ENCODE measurements at regions not wholly inside any gene's neighbourhood (a gene's known extent, or its start where the extent isn't known, plus 50 kb on each side); places are given as distances from the start of the nearest gene placed in this dataset.

DNA sequence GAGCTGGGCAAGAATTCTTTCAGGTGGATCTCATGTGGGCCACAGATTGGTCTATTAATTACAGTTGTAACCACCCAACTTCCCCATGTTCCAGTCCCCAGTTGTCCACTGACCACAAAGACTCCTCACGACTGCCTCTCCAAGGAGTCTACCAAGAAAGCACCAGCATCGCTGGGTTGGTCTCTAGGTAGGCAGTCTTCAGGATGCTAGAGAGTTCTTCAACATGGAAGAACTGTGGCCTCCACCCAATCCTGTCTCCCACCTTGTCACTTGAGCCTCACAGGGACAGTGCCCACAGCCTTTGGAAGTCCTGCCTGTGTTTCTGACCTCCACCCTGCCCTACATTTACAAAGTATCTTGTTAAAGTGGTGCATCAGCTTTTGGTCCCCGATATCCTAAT is 184.7 kb upstream of the FN1 start:
- Histone ChIP-seq H2AFZ (ENCODE audit: low read depth, low read length) (peak overlapping the region; percentile 87), H3K9me1 (ENCODE audit: control insufficient read depth, insufficient read depth, low read length) (no peaks in the 10 kb centered on the region), H4K20me1 (replicated peaks; ENCODE audit: control insufficient read depth, insufficient read depth, low read length) (no peaks in the 10 kb centered on the region), H3K79me2 (ENCODE audit: control insufficient read depth, insufficient read depth, low read length) (no peaks in the 10 kb centered on the region), H3K27me3 (ENCODE audit: control insufficient read depth in 2 of 2, insufficient read depth in 2 of 2, low read length in 2 of 2) (no peaks in the 10 kb centered on the region), H3K27ac (ENCODE audit: extremely low read depth, low read depth, low read length) (peak overlapping the region; percentile 81), H3K36me3 (ENCODE audit: control insufficient read depth, insufficient read depth, low read length) (no peaks in the 10 kb centered on the region), H3K9ac (ENCODE audit: insufficient read depth in 1 of 2, low read depth in 2 of 2, low read length in 2 of 2) (peak overlapping the region in 1 of 2 experiments; percentile 56; a peak in 3 of 4 replicates), H3K4me2 (ENCODE audit: insufficient read depth, low read length) (peak overlapping the region; percentile 67), H3K4me3 (no peak overlapping the region), H3K9me3 (replicated peaks; ENCODE audit: control insufficient read depth, insufficient read depth, low read depth, low read length) (peaks cover 3% of the 10 kb centered on the region), H3K4me1 (replicated peaks in 1 of 2; ENCODE audit: control insufficient read depth in 2 of 2, insufficient read depth in 2 of 2, low read length in 2 of 2) (peaks cover 3 to 21% of the 10 kb centered on the region in 2 experiments; a peak in 4 of 5 replicates)
- POLR2A ChIA-PET = interaction anchor here (0.6 kb wide), 1 partner anchor 124 kb away, joined by 4 read pairs; no protein-coding TSS in a partner anchor
- TF ChIP-seq WHSC1 (IDR thresholded peaks at IDR 0.05; ENCODE audit: low read length) = no peak
- peak; percentile 69 for TF ChIP-seq PTRF (tag; IDR thresholded peaks at IDR 0.05)
- TF ChIP-seq USF1 (CRISPR knock-in tag; IDR thresholded peaks at IDR 0.05) = no peak
- TF ChIP-seq NFE2L1 (tag; IDR thresholded peaks at IDR 0.05; ENCODE audit: borderline replicate concordance, low read depth) = no peak
- no peak for TF ChIP-seq RFX7 (CRISPR knock-in tag; IDR thresholded peaks at IDR 0.05)
- peak; percentile 62 for TF ChIP-seq CREB3 (tag; conservative IDR thresholded peaks at IDR 0.05; ENCODE audit: low read depth)
- no peak for TF ChIP-seq NR4A1 (CRISPR knock-in tag; IDR thresholded peaks at IDR 0.05)
- TF ChIP-seq NR4A1 (tag; IDR thresholded peaks at IDR 0.05) = peak; percentile 79; the same call in 1 of the 2 replicates
- no peak for TF ChIP-seq ZNF253 (CRISPR knock-in tag; conservative IDR thresholded peaks at IDR 0.05)
- no peak for TF ChIP-seq TCF3 (CRISPR knock-in tag; IDR thresholded peaks at IDR 0.05)
- no peak for TF ChIP-seq RBM39 (optimal IDR thresholded peaks at IDR 0.05; ENCODE audit: low read depth, low read length)
- no peak for TF ChIP-seq NR2C1 (IDR thresholded peaks at IDR 0.05)
- TF ChIP-seq NR2C1 (tag; IDR thresholded peaks at IDR 0.05) = 0 out of 2 replicates have a peak, but pooled peaks have one; percentile 8
- TF ChIP-seq ESRRB (CRISPR knock-in tag; IDR thresholded peaks at IDR 0.05; ENCODE audit: borderline replicate concordance) = no peak
- no peak for TF ChIP-seq ZNF77 (CRISPR knock-in tag; IDR thresholded peaks at IDR 0.05)
- TF ChIP-seq CHCHD3 (CRISPR knock-in tag; IDR thresholded peaks at IDR 0.05) = no peak
- TF ChIP-seq PATZ1 (CRISPR knock-in tag; IDR thresholded peaks at IDR 0.05; ENCODE audit: borderline replicate concordance) = no peak
- no peak for TF ChIP-seq U2AF2 (optimal IDR thresholded peaks at IDR 0.05; ENCODE audit: low read depth, low read length)
- no peak for TF ChIP-seq KAT7 (CRISPR knock-in tag; IDR thresholded peaks at IDR 0.05; ENCODE audit: borderline replicate concordance)
- CTCF ChIA-PET (ENCODE audit: low intra/inter-chr PET ratio) = no interaction called here
- FAIRE-seq (no peak), DNase-seq (ENCODE audit: extremely low read depth in 1 of 4, low spot score in 3 of 4) (no peak), ATAC-seq (no peak; the same call in 2 of the 3 replicates)
- 58% methylated on average over 3 of the region's 3 CpGs for WGBS (ENCODE audit: insufficient coverage, low coverage, missing lambda C conversion rate)
- intact Hi-C loops (cut with micrococcal nuclease) (loop anchor here (1.0 to 5.0 kb wide), 2 partner anchors 168 to 208 kb away; no protein-coding TSS in a partner anchor), in situ Hi-C loops (cut with MboI) (no loop called here)
- BruUV-seq (replicated peaks) = no TSS peak
